ENCODE measurements at regions not wholly inside any gene's neighbourhood (a gene's known extent, or its start where the extent isn't known, plus 50 kb on each side); places are given as distances from the start of the nearest gene placed in this dataset.

DNA sequence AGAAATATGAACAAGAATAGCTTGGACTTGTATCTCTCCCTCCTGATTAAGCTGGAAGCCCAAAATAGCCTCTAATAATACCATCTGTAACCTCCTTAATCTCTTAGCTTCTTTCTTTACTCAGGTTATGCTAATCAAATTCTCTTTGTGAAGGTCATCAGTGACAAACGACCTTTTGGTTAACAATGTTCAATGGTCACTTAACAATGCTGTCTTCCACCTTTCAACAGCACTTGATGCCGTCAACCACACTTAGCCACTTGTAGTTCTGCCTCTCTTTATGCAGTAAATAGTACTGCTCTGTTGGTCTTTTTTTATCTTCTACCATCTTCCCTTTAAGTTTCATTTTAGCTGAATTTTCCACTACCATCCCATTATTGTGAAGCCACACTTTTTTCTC lies 476.6 kb upstream of the TGFBR2 start:
- Histone ChIP-seq H3K27ac (no peak overlapping the region), H3K4me1 (no peaks in the 10 kb centered on the region), H3K36me3 (no peaks in the 10 kb centered on the region), H3K27me3 (no peaks in the 10 kb centered on the region), H3K9me3 (no peaks in the 10 kb centered on the region), H3K4me3 (no peak overlapping the region)
- no peak for TF ChIP-seq CTCF (IDR thresholded peaks at IDR 0.05)
- no peak for TF ChIP-seq POLR2A (IDR thresholded peaks at IDR 0.05)
- DNase-seq, result no peak

GRCh38 chr3:30130391-30130790 lies 476.0 kb upstream of the TGFBR2 start:
- Histone ChIP-seq H3K9me3 (no peaks in the 10 kb centered on the region), H3K4me3 (no peak overlapping the region), H3K36me3 (no peaks in the 10 kb centered on the region), H3K27ac (no peak overlapping the region), H3K27me3 (no peaks in the 10 kb centered on the region), H3K4me1 (no peaks in the 10 kb centered on the region)
- TF ChIP-seq CTCF (IDR thresholded peaks at IDR 0.05) (no peak), POLR2A (IDR thresholded peaks at IDR 0.05) (no peak)
- no peak for DNase-seq

DNA sequence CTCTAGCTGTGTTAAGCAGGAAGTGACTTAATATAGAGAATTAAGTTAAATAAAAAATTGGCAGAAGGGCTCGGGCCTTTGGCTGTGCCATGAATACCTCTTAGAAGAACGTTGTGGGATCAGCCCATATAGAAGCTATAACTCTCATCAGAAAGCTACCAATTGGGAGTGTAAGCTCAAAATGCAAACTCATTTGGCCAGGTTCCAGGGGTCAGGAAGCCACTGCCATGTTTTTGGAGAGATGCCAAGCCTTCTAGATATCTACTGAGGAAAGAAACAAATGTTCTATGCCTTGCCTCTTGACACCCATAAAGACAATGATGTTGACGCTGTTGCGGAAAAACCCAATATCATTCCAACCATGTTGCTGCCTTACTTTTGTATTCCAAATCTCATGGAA lies 475.2 kb upstream of the TGFBR2 start:
- no peak for TF ChIP-seq POLR2A (IDR thresholded peaks at IDR 0.05)
- TF ChIP-seq CTCF (IDR thresholded peaks at IDR 0.05), result no peak
- Histone ChIP-seq H3K9me3 (no peaks in the 10 kb centered on the region), H3K36me3 (no peaks in the 10 kb centered on the region), H3K4me1 (no peaks in the 10 kb centered on the region), H3K27ac (no peak overlapping the region), H3K4me3 (no peak overlapping the region), H3K27me3 (no peaks in the 10 kb centered on the region)
- no peak for DNase-seq

GRCh38 chr3:30135190-30135589 lies 471.2 kb upstream of the TGFBR2 start:
- no peak for TF ChIP-seq POLR2A (IDR thresholded peaks at IDR 0.05)
- no peak for TF ChIP-seq CTCF (IDR thresholded peaks at IDR 0.05)

GRCh38 chr3:30139283-30139682 lies 467.1 kb upstream of the TGFBR2 start:
- no peak overlapping the region for H3K27ac ChIP-seq
- H3K9me3 ChIP-seq, result no peaks in the 10 kb centered on the region
- no peaks in the 10 kb centered on the region for H3K36me3 ChIP-seq
- no peak overlapping the region for H3K4me3 ChIP-seq
- H3K4me1 ChIP-seq, result no peaks in the 10 kb centered on the region
- TF ChIP-seq POLR2A (IDR thresholded peaks at IDR 0.05) (no peak), CTCF (IDR thresholded peaks at IDR 0.05) (no peak)
- no peaks in the 10 kb centered on the region for H3K27me3 ChIP-seq
- no peak for DNase-seq

More at GRCh38 chr3:30135190-30135589, 471.2 kb upstream of the TGFBR2 start:
- Histone ChIP-seq H3K27me3 (no peaks in the 10 kb centered on the region), H3K9me3 (no peaks in the 10 kb centered on the region), H3K36me3 (no peaks in the 10 kb centered on the region), H3K27ac (no peak overlapping the region), H3K4me3 (no peak overlapping the region), H3K4me1 (no peaks in the 10 kb centered on the region)
- DNase-seq, result no peak

Data from Peyer's patch (tissue), 4 donors.